H1 (cell line): ENCODE measurements at regions not wholly inside any gene's neighbourhood (a gene's known extent, or its start where the extent isn't known, plus 50 kb on each side); places are given as distances from the start of the nearest gene placed in this dataset.

ENCODE experiments used
- CBX5 ChIP-seq: fragments of 300-800, 300-1000 bp; sonication (generic); IDR thresholded peaks from 2 replicates; pipeline ENCODE4 v1.7.1; 2016; ENCODE audit warnings: antibody characterized with exemption, low read length, low read depth
- CHD7 ChIP-seq: fragments of 300-600 bp; sonication (generic); IDR thresholded peaks from 2 replicates; pipeline ENCODE4 v1.7.1; 2012; ENCODE audit warnings: low read length, moderate library complexity, mild to moderate bottlenecking, inconsistent platforms; ENCODE audit not compliant: insufficient replicate concordance

- TF ChIP-seq CHD7 (no peak), CBX5 (no peak)
Measured at GRCh38 chr13:72139192-72139591, 272.2 kb upstream of the DACH1 start (continued).
